ENCODE measurements at regions not wholly inside any gene's neighbourhood (a gene's known extent, or its start where the extent isn't known, plus 50 kb on each side); places are given as distances from the start of the nearest gene placed in this dataset.

- H3K56ac ChIP-seq (ENCODE audit: insufficient read length, low read depth, low read length): no peak overlapping the region
- H3K23ac ChIP-seq (ENCODE audit: insufficient read length, low read depth, low read length): no peak overlapping the region
- H2BK120ac ChIP-seq (ENCODE audit: low read depth, low read length, poor library complexity, severe bottlenecking): no peak overlapping the region
- H2BK12ac ChIP-seq (ENCODE audit: insufficient read length, low read depth, low read length): no peak overlapping the region
- peaks cover 4% of the 10 kb centered on the region; the same call in 1 of the 2 replicates for H3K4me1 ChIP-seq (ENCODE audit: insufficient read depth, low read length)
- Mint-ChIP-seq H3K27me3 (ENCODE audit: low read depth) (no peaks in the 10 kb centered on the region), H3K4me1 (peaks cover 54 to 58% of the 10 kb centered on the region in 2 experiments), H3K36me3 (ENCODE audit: insufficient read depth in 1 of 3, low read depth in 3 of 3) (peaks cover 9 to 20% (median 11%) of the 10 kb centered on the region in 3 experiments), H3K9me3 (peaks cover 14 to 18% of the 10 kb centered on the region in 2 experiments), H3K27ac (peak overlapping the region in 2 of 3 experiments; percentile 22 to 65; a peak in 2 of 7 replicates), H3K4me3 (no peak overlapping the region)
- no peak overlapping the region for H2BK5ac ChIP-seq (ENCODE audit: insufficient read length, low read length)
- no peaks in the 10 kb centered on the region for H3K9me3 ChIP-seq (ENCODE audit: control insufficient read depth, low read depth, low read length)
- no peak overlapping the region for H2BK20ac ChIP-seq (ENCODE audit: low read depth, low read length, poor library complexity, severe bottlenecking)
- no peak overlapping the region for H3K14ac ChIP-seq (ENCODE audit: insufficient read depth, low read length)
- H3K27ac ChIP-seq (ENCODE audit: insufficient read length, low read depth, low read length): no peak overlapping the region
- H3K27me3 ChIP-seq (ENCODE audit: insufficient read depth, low read length): no peaks in the 10 kb centered on the region
- no peak overlapping the region for H4K91ac ChIP-seq (ENCODE audit: insufficient read length, low read depth, low read length)
- no peak for DNase-seq
- no peak overlapping the region for H2AFZ ChIP-seq (ENCODE audit: low read length)
- no peaks in the 10 kb centered on the region for H3K79me2 ChIP-seq (ENCODE audit: insufficient read depth, low read length)
- H3K4ac ChIP-seq (ENCODE audit: low read depth, low read length): no peak overlapping the region
- no peak overlapping the region for H3K18ac ChIP-seq (ENCODE audit: insufficient read length, low read depth, low read length)
- no peaks in the 10 kb centered on the region for H3K79me1 ChIP-seq (ENCODE audit: insufficient read depth, low read depth, low read length, poor library complexity, severe bottlenecking)
- no peak overlapping the region for H3T11ph ChIP-seq (ENCODE audit: low read length)
- TF ChIP-seq CTCF (conservative IDR thresholded peaks at IDR 0.05): no peak
- H2BK15ac ChIP-seq (ENCODE audit: low read depth, low read length): no peak overlapping the region
- no peak overlapping the region for H3K4me2 ChIP-seq (ENCODE audit: insufficient read depth, insufficient read length, low read length)
- no peak overlapping the region for H4K5ac ChIP-seq (ENCODE audit: insufficient read length, low read depth, low read length)
- no peak overlapping the region for H4K8ac ChIP-seq (replicated peaks; ENCODE audit: insufficient read length, low read depth, low read length)
- H2AK5ac ChIP-seq (ENCODE audit: insufficient read length, low read length): no peak overlapping the region
- no peaks in the 10 kb centered on the region for H3K23me2 ChIP-seq (ENCODE audit: insufficient read length, low read depth, low read length, poor library complexity, severe bottlenecking)
- H4K20me1 ChIP-seq (ENCODE audit: control insufficient read depth, insufficient read depth, insufficient read length): no peaks in the 10 kb centered on the region
- no peak overlapping the region for H3K9ac ChIP-seq (ENCODE audit: extremely low read depth, insufficient read length, low read length)
Observed at GRCh38 chr21:35475009-35475408, 425.9 kb upstream of the RUNX1 start.

Measured in H9 (cell line).